ENCODE measurements at regions not wholly inside any gene's neighbourhood (a gene's known extent, or its start where the extent isn't known, plus 50 kb on each side); places are given as distances from the start of the nearest gene placed in this dataset.

GRCh38 chr5:38093855-38094254 is 164.5 kb upstream of the EGFLAM start:
- TF ChIP-seq CTCF (IDR thresholded peaks at IDR 0.05; ENCODE audit: insufficient read depth, low read depth, low read length) (no peak), EZH2 (IDR thresholded peaks at IDR 0.05; ENCODE audit: insufficient read depth, low read length) (no peak)
